GM21515 (cell line): ENCODE measurements at regions not wholly inside any gene's neighbourhood (a gene's known extent, or its start where the extent isn't known, plus 50 kb on each side); places are given as distances from the start of the nearest gene placed in this dataset.

Experiments
- ATAC-seq: cut with Tn5 transposase; IDR thresholded peaks from one replicate; pipeline ENCODE4 v1.9.1; 2021; ENCODE audit not compliant: unreplicated experiment

DNA sequence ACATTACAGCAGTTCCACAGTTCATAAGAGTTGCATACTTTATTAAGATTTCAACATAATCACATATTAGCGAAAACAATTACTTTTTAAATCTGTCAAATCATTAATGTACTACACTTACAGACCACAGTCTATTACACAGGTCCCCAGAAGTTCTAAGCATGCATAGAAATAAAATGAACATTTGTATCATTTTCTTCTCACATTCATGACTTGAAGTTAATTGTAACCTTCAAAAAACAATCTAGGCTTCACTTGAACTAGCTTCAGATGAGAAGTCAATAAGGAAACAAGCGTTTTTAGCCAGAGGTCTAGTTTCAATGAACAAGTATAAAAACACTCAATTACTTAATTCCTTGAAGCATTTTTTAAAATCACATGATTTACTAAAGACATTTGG, 238.3 kb downstream of the HACE1 start:
- ATAC-seq: no peak

DNA sequence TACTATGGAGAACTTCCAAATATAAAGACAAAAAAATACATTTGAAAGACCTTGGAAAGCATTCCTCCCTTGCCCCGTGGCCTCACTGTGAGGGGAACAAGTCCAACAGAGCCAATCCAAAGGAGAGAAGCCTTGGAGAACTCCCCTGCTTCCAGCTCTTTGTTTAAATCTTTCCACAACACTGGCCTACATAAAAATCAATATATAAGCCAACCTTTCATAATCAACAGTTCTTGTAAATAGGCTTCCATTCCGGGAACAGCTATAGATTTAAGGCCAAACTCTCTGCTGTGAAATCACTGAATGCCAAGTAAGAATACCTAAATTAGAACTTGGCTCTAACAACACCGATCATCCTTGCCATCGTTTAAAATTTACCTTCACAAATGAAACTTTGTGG, 242.1 kb downstream of the HACE1 start:
- ATAC-seq: no peak

DNA sequence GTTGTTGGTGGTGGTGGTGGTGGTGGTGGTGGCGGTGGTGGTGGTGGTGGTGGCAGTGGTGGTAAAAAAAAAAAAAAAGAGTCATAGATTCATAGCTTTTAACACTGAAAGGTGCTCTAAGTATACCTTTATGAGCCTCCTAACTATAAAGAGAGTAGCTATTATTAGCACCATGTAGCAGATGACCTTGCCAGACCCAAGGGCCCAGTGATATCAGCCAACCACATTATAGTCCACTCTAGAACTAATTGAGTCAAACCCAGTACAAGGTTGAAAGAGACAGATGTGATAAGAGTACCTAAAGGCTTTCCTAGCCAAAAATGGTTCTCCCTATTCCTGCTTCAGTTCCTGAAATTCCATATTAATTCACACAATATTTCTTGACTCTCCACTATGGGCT, 245.3 kb downstream of the HACE1 start:
- ATAC-seq: no peak

DNA sequence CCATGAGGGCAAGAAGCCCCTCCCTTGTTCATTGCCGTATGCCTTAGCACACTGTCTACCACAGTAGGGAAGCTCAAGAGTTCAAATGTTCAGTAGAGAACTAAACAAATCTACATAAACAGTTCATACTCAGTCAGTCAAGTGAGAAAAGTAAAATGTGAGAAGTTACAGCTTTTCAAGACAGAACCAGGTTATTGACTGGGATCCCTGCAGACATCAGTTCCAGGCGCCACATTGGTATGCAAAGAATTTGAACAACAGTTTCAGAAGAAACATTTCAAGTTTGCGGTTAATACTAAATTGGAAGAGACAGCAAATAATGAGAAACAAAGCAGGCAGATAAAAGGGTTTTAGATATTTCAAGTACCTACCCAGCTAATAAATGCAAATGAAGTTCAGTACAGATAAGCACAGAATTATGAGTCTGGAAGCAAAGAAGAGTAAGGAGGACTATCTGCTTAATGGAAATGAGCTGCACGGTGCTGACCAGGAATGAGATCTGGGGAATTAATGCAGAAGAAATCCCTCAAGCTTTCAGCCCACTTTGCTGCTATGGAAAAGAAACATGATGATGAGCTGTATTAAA, 246.2 kb downstream of the HACE1 start:
- ATAC-seq: no peak

DNA sequence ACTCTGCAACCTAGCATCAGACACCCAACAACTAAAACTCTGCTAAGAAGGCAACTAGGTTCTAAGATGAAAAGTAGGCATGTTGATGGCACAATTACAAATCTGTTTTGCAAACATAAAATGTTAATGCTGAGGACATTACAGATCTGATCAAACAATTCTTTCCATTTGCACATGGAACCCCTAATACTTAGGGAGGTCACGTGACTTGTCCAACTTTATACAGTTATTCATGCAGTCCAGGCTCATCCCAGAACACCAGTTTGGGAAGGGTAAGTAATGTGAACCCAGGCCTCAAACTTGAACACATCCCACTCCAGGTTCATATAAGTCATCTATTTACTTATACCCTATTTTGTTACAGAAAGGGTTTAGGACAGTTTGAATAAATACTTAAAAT, 247.2 kb downstream of the HACE1 start:
- ATAC-seq: no peak

DNA sequence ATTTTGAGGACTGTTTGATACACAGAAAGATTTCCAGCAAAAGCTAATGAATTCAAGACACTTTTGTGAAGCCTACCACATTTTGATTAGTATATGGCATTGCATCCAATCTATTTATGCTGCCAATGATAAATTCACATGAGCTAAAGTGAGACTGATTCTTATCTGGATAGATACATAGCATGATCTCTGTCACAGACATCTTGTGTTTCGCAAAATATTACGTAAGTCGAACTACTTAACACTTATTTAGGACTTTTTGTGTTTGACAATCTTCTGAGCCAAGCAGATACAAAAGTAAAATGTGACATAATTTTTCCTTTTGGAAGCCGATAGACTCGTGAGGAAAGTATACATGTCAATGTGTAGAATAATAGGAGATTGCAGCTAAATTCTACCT, 251.6 kb downstream of the HACE1 start:
- no peak for ATAC-seq

DNA sequence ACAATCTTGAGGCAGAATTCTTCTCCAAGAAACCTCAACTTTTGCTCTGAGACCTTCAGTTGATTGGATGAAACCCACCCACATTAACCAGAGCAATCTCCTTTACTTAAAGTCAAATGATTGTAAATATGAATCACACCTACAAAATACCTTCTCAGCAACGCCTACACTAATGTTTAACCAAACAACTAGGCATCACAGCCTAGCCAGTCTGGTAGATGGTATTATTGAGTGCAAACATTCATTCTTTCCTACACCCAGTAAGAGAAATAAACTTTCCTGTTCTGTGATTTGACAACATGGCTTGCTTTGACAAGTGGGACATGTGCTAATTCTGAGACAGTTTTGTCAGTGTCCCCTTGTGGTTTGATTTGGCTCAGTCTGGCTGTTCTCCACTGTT, 252.2 kb downstream of the HACE1 start:
- no peak for ATAC-seq

DNA sequence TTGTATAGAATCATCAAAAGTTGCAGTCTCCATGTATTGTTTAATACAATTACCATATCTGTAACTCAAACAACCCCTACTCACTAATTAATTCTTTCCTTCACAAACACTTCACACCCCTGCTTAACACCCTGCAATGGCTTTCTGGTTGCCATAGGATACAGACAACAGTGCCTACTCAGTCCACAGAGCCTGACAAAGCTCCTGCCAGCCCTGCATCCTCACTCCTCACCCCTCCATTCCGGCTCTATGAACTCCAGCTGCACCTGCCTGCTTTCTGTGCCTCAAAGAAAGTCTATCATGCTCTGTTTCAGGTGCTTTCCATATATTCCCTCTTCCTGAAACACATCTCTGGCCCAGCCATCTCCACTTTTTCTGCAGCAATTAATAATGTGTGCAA, 253.4 kb downstream of the HACE1 start:
- ATAC-seq: no peak

DNA sequence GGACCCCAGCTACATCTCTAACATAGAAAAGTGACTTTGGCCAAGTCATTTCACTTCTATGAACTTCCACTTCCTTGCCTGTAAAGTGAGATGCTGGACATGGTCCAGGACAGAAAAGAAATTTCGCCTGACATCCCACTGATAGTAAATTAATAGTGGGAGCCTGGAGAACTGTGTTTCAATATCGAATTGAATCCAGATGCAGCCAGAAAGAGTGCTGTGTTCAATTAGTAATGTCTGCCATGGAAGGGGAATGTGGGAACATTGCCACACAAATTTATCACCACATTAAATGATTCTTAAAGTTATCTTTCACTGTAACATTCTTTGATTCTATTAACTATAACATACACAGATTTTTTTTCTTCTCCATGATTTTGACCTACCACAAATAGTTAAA, 255.0 kb downstream of the HACE1 start:
- ATAC-seq: no peak

DNA sequence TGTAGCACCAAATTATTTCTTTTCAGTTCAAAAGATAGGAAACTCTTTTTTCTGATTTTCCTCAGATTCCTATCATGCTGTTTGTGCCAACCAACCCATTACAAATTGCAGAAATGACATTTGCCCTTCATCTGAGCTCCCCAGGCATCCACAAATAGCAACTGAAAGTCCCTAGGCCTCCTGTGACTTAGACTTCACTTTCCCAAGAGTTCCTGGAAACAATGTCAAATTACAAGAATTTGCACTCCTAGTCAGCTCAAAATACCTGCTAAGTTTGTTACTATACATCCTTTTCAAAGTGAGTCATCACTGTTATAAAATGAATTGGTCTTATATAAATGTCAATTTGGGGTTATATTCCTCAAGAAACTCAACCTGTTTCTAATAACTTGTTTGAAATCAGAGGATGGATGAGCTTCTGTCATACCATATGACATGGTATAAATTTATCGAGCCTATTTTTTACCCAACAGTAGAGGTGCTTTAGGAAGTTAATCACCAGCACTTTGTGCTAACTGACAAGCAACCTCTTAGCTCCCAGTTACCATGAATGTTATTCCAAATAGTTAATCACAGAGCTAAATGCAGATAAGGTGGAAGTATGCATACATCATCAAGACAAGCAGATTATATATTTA, 256.5 kb downstream of the HACE1 start:
- ATAC-seq: no peak

DNA sequence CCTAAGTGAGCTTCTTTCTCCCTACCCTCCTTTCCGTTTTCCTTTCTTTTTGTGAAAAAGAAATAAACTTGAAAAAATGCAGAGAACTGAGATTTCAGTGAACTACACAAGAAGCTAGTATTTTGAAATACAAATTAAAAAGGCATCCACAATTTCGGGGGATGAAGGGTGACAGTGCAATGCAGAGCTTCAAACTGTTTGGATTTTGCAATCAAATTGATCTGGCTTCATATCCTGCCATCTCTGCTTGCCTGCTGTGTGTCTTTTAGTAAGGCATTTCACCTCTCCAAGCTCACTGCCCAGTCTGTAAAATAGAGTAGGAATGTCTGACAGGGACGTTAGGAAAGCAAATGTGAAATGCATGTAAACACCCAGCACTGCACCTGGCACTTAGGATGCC, 258.0 kb downstream of the HACE1 start:
- ATAC-seq: no peak

DNA sequence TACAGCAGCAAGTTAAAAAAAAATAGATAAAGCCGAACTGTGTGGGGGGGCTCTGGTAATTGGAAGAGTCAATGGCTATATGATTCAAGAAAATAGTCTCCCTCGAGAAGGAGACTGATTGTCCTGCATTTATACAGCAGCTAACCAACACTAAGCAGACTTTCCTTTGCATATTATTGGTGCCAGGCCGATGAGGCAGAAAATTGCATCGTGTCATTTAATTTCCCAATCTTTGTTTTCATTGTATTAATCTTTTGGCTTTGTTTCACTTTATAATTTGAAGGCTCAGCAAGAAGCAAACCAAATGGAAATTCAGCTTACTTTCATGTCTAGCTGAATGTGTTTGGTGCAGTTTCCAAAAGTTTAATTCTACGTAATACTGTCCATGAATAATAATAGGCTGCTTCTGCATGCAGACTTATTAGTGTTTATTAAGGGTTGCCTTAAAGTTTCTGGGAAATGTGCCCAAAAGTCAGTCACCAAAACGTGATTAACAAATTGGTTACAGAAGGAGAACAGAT, 258.5 kb downstream of the HACE1 start:
- no peak for ATAC-seq

DNA sequence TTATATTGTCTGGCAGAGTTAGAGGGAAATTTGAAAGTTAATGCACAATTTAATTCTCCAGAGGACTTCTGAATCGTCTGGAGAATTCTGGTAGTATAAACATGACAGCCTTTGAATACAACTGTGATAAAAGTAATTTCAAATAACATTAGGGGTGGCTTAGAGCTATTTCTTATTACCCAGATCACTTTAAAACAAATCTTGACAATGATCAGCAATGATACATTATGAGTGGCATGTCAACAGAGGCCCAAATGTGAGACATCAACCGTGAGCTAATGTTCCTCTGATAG, 259.1 kb downstream of the HACE1 start:
- no peak for ATAC-seq

DNA sequence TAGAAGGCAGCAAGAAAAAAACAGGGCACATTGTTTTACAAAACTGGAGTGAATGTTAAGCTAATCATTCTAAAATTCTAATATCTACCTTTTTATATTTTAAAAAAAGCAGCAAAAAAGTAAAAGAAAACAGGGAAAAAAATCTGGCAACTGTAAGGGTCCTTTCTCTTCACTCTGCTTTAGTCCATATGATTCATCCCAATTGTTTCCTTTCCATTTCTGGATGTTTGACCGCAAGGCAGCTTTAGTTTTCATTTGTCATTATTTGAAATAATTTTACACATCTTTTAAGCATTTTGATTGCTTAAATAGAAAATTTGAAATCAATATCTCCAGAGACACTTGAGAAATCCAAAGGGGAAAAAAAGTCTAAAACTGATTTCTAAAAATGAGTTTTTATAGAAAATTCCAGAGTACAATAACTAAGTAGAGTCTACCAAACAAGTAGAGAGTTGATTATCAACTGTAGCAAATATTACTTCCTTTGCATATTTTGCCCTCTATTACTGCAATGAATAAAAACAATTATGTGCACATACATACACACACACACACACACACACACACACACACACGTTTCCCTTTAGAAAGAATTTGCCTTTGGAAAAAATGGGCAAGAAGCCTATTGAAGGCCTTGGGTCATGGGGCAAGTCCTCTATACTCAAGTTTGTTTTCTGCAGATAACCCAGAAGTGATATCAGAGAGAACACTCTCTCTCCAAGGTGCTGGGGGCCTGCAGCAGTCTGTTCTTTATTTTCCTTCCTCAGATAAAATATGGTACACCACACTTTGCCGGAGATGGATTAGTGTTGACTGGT, 259.7 kb downstream of the HACE1 start:
- ATAC-seq: no peak

DNA sequence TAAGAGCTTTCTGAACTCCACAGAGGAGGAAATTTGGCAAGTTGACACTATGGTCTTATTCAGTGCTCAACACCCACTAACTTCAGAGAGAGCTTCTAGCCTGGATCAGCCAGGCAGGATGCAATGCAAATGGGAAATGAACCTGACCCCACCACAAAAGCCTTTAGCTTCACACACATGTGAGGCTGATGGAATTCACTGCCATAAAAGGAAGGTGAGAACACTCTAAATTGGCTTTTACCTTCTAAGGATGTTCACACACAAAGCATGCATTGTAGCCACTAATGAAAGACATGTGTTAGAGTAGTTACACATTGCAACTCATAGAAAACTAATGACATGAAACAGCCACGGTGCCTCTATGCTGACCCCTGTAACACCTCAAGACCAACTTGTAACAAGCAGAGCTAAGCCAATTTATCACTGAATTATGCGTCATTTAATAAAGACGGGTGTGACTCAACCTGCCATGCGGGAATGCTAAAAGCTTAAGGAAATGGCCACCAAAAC, 262.1 kb downstream of the HACE1 start:
- ATAC-seq: no peak

DNA sequence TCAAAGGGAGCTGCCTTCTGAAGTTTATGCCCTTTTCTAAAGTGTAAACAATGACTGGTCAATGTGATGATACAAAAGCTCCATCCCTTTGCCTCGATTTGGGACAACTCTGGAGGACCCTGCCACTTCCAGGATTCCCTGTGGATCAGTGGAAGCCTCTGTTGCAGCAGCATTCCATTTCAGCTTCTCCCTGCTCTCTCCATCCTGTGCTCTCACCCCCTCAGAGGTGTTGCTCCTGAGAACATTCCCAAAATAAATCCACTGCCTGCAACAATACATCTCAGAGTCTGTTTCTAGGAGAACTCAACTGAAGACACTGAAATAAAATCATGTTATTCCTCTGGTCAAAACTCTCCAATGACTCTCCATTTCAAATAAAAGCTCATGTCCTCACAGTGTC, 263.6 kb downstream of the HACE1 start:
- ATAC-seq: no peak

DNA sequence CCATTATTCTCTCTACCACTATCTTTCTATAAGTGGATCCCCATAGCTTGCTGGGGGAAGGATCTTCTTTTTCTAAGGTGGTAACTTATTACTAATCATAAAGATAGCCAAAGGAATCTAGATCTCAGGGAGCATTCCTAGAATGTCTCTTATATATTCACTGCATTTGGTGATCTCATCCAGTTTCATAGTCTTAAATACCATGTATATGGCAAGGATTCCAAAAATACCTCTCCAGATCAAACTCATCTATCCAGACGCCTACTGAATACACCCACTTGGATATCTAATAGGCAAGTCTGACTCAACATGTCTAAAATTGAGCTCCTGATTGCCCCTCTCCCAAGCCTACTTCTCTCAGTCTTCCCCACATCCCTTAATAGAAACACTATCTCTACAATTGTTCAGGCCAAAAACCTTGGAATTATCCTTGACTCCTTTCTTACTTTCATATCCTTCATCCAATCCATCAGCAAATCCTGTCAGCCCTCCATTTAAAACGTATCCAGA, 264.4 kb downstream of the HACE1 start:
- ATAC-seq: no peak

DNA sequence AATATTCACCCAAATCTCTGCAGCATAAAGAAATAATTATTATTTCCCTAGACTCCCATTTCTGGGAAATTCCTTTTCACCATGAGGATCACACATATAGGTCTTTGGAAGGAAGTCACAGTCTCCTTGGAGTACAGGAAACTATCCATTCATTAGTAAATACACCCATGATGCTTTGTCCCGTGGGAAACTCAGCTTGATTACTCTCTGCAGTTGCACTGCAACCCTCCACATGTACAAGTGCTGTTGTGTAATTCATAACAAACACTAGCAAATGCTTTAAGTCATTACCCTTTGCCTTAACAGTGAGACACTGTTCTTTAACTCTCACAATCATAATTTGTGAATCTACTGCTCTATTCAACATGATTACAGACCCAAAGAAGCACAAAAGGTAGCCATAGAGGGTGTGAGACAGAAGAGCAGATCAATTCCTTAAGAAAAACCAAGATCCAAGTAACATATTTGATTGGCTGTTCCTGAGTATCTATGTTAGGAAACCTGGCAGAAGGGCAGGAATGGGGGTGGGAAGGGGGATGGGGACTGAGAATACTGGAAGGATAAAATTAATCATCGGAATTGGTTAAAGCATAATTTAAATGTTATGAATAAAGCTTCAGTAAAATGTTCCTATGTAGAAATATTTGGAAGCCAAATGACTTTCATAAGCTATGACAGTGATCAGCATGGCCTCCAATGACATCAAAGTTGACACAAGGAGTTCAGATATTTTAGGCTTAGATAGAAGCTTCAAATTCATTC, 268.0 kb downstream of the HACE1 start:
- ATAC-seq: no peak

DNA sequence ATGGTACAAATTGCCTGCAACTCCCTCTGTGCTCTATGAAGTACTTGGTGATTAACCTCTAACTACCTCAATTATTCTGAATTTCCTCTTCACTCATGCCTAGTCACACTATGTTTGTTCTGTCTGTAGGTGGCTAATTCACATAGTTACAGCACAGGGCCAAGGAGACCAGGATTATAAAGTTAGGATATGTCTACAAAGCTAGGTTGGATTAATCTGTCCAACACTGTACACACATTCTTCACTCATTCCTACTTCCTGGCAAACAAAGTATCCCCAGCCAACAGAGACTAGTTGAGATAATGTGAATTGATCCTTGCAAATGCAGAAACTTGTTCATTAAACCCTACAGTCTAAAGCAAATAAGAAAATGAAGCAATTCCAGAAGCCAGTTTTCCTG, 269.8 kb downstream of the HACE1 start:
- ATAC-seq: no peak

DNA sequence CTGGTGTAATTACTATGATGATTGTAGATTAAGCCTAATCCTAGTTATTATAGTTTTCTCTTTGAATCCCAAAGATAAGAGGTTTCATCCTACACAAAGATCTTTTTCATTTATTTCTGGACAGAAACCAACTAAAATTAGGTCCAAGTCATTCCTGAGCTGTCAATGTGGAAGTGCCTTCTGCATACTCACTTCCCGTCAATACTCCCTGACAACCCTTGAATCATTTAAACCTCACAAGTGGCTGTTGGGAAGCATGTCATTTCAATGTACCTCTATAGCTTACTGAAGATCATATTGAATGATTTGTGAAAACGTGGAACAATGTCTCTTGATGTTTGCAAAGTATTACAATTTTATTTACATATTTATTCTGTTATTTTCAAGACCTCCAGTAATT, 274.1 kb downstream of the HACE1 start:
- ATAC-seq: no peak

DNA sequence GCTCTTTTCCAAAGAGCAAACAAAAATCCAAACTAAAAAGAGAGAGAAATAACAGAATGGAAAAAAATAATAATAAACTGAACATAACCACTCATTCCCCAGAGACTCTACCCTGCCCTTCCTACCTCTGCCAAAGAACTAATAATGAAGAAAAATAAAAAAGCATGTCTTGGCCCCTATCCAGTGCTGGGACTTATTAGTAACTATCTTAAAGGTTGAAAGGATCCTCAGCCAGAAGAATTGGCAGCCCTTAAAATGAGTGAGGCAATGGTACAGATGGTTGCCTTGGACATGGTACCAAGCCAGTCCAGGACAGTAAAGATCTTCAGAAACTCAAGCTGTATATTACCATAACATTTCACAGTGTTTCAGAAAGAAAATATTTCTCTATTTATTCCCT, 279.3 kb downstream of the HACE1 start:
- ATAC-seq: no peak
